Liver (tissue), 7 donors: ENCODE measurements at regions not wholly inside any gene's neighbourhood (a gene's known extent, or its start where the extent isn't known, plus 50 kb on each side); places are given as distances from the start of the nearest gene placed in this dataset.

Experiments
- DNase-seq: peaks from one replicate; pipeline ENCODE4 v3.0.0-alpha.2; 2017; ENCODE audit warnings: low spot score
- H3K27ac ChIP-seq, 2 donors: one replicate each; pipeline ENCODE4 v1.7.0; 2013; ENCODE audit warnings: inconsistent platforms in 2 of 2, low read length in 2 of 2, control low read depth in 1 of 2, low read depth in 1 of 2, mild to moderate bottlenecking in 1 of 2
- H3K27me3 ChIP-seq, 4 donors: one replicate each; pipeline versions ENCODE4 v1.6.1 to v1.7.0; 2013; ENCODE audit warnings: low read length in 3 of 4, inconsistent platforms in 1 of 4, mild to moderate bottlenecking in 1 of 4, moderate library complexity in 1 of 4; ENCODE audit not compliant: control insufficient read depth in 4 of 4, insufficient read depth in 4 of 4
- H3K36me3 ChIP-seq, 4 donors: one replicate each; pipeline versions ENCODE4 v1.6.1 to v1.7.0; 2013; ENCODE audit warnings: low read length in 3 of 4, mild to moderate bottlenecking in 3 of 4, low read depth in 1 of 4, moderate library complexity in 1 of 4; ENCODE audit not compliant: control insufficient read depth in 4 of 4, insufficient read depth in 3 of 4
- H3K4me1 ChIP-seq, 4 donors: one replicate each; pipeline versions ENCODE4 v1.6.1 to v1.7.0; 2013; ENCODE audit warnings: low read length in 3 of 4, mild to moderate bottlenecking in 3 of 4, moderate library complexity in 1 of 4; ENCODE audit not compliant: control insufficient read depth in 4 of 4, insufficient read depth in 4 of 4
- H3K4me3 ChIP-seq, 3 donors: one replicate each; pipeline versions ENCODE4 v1.6.1 to v1.7.0; 2013; ENCODE audit warnings: low read length in 3 of 3, control low read depth in 1 of 3, low read depth in 1 of 3, mild to moderate bottlenecking in 1 of 3
- H3K9ac ChIP-seq, 2 donors: one replicate each; pipeline ENCODE4 v1.7.0; 2013; ENCODE audit warnings: low read length in 2 of 2, mild to moderate bottlenecking in 2 of 2, moderate library complexity in 2 of 2, control low read depth in 1 of 2, low read depth in 1 of 2
- H3K9me3 ChIP-seq, 4 donors: one replicate each; pipeline versions ENCODE4 v1.6.1 to v1.7.0; 2013; ENCODE audit warnings: low read length in 3 of 4; ENCODE audit not compliant: control insufficient read depth in 4 of 4
- EGR1 ChIP-seq, 2 donors: IDR thresholded peaks; 2 replicates each; pipeline ENCODE4 v1.6.1; 2016 to 2018; ENCODE audit warnings: antibody characterized with exemption in 2 of 2, low read depth in 2 of 2
- FOXA1 ChIP-seq: IDR thresholded peaks from 2 replicates; pipeline ENCODE4 v1.6.1; 2016; ENCODE audit warnings: antibody characterized with exemption
- FOXA2 ChIP-seq: IDR thresholded peaks from 2 replicates; pipeline ENCODE4 v1.6.1; 2016; ENCODE audit warnings: antibody characterized with exemption
- GABPA ChIP-seq, 2 donors: IDR thresholded peaks in 1 of 2; conservative IDR thresholded peaks in 1 of 2; 2 replicates each; pipeline ENCODE4 v1.6.1; 2016; ENCODE audit warnings: antibody characterized with exemption in 2 of 2, mild to moderate bottlenecking in 1 of 2, moderate library complexity in 1 of 2
- HNF4A ChIP-seq, 2 donors: conservative IDR thresholded peaks; 2 replicates each; pipeline ENCODE4 v1.6.1; 2016; ENCODE audit warnings: antibody characterized with exemption in 2 of 2, mild to moderate bottlenecking in 2 of 2
- HNF4G ChIP-seq: IDR thresholded peaks from 2 replicates; pipeline ENCODE4 v1.6.1; 2016; ENCODE audit warnings: antibody characterized with exemption
- JUND ChIP-seq, 2 donors: IDR thresholded peaks; 2 replicates each; pipeline ENCODE4 v1.6.1; 2016; ENCODE audit warnings: antibody characterized with exemption in 2 of 2
- NR2F2 ChIP-seq: IDR thresholded peaks from 2 replicates; pipeline ENCODE4 v1.6.1; 2016; ENCODE audit warnings: antibody characterized with exemption
- RAD21 ChIP-seq, 2 donors: IDR thresholded peaks; 2 replicates each; pipeline ENCODE4 v1.6.1; 2016; ENCODE audit warnings: antibody characterized with exemption in 2 of 2, mild to moderate bottlenecking in 2 of 2
- RXRA ChIP-seq, 2 donors: IDR thresholded peaks; 2 replicates each; pipeline ENCODE4 v1.6.1; 2017 to 2018; ENCODE audit warnings: antibody characterized with exemption in 2 of 2, mild to moderate bottlenecking in 1 of 2
- SP1 ChIP-seq: IDR thresholded peaks from 2 replicates; pipeline ENCODE4 v1.6.1; 2018; ENCODE audit warnings: antibody characterized with exemption, mild to moderate bottlenecking
- TAF1 ChIP-seq: conservative IDR thresholded peaks from 2 replicates; pipeline ENCODE4 v1.6.1; 2016; ENCODE audit warnings: antibody characterized with exemption, mild to moderate bottlenecking
- YY1 ChIP-seq: IDR thresholded peaks from 2 replicates; pipeline ENCODE4 v1.6.1; 2016; ENCODE audit warnings: antibody characterized with exemption, mild to moderate bottlenecking
- WGBS: extraction: QIAGEN DNeasy Blood & Tissue Kit; methylation state at CpG from one replicate; pipeline ENCODE4 v1.1.7; 2013; 5-methylcytosine and 5-hydroxymethylcytosine counted together
- TF ChIP-seq, protein P1 (sequence below): IDR thresholded peaks from 2 replicates; pipeline ENCODE4 v1.6.1; 2016; ENCODE audit warnings: antibody characterized with exemption, mild to moderate bottlenecking
- TF ChIP-seq, protein P2 (sequence below): IDR thresholded peaks from 2 replicates; pipeline ENCODE4 v1.6.1; 2016; ENCODE audit warnings: antibody characterized with exemption
- TF ChIP-seq, protein P3 (sequence below): IDR thresholded peaks from 2 replicates; pipeline ENCODE4 v1.6.1; 2016; ENCODE audit warnings: antibody characterized with exemption
- TF ChIP-seq, protein P4 (sequence below): IDR thresholded peaks from 2 replicates; pipeline ENCODE4 v1.6.1; 2016; ENCODE audit warnings: antibody characterized with exemption
- donor health status: healthy.
- donor health status: healthy.
- donor health status: healthy.
- donor health status: healthy.

DNA sequence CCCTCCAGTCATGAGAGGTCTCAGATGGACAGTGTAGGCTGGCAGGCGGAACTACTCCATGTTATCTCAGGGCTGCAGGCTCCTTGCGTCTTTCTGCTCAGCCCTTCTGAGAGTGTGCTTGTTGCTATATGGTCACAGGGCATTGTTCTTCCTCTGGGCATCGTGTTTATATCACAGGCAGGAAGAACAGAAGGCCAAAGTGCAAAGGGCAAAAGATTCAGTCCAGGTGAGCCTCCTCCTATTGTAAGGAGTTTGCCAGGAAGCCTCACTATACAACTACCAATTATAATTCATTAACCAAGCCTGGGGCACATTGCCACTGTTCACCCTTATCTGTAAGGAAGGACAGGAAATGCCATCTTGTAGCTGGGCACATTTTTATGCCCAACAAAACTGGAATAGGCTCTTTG, 195.5 kb upstream of the KITLG start (continued):
- TF ChIP-seq RXRA (IDR thresholded peaks at IDR 0.05), result peak; percentile 33 to 41

DNA sequence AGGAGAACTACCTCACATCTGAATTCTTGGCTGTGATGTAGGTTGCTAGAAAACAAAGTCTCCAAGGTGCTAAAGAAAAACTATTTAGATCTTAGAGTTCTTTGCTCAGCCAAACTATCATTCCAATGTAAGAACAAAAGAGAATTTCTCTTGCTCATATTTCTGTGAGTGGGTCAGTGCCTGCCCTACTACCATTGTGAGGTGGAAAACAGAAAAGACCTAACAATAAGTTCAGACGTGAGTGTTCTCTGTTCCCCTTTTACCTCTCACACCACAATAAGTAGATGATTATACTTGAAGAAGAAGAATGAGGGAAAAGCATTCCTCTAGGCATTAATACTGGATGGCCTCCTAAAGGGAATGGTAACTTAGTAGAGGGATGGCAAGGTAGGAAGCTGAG, 187.4 kb upstream of the KITLG start:
- Histone ChIP-seq H3K4me3 (no peak overlapping the region), H3K4me1 (no peaks in the 10 kb centered on the region), H3K27ac (no peak overlapping the region), H3K27me3 (no peaks in the 10 kb centered on the region), H3K9me3 (no peaks in the 10 kb centered on the region), H3K36me3 (no peaks in the 10 kb centered on the region), H3K9ac (no peak overlapping the region)
- DNase-seq, result no peak
- no peak for TF ChIP-seq FOXA1
- TF ChIP-seq, protein P1, sequence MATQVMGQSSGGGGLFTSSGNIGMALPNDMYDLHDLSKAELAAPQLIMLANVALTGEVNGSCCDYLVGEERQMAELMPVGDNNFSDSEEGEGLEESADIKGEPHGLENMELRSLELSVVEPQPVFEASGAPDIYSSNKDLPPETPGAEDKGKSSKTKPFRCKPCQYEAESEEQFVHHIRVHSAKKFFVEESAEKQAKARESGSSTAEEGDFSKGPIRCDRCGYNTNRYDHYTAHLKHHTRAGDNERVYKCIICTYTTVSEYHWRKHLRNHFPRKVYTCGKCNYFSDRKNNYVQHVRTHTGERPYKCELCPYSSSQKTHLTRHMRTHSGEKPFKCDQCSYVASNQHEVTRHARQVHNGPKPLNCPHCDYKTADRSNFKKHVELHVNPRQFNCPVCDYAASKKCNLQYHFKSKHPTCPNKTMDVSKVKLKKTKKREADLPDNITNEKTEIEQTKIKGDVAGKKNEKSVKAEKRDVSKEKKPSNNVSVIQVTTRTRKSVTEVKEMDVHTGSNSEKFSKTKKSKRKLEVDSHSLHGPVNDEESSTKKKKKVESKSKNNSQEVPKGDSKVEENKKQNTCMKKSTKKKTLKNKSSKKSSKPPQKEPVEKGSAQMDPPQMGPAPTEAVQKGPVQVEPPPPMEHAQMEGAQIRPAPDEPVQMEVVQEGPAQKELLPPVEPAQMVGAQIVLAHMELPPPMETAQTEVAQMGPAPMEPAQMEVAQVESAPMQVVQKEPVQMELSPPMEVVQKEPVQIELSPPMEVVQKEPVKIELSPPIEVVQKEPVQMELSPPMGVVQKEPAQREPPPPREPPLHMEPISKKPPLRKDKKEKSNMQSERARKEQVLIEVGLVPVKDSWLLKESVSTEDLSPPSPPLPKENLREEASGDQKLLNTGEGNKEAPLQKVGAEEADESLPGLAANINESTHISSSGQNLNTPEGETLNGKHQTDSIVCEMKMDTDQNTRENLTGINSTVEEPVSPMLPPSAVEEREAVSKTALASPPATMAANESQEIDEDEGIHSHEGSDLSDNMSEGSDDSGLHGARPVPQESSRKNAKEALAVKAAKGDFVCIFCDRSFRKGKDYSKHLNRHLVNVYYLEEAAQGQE, result no peak
- TF ChIP-seq JUND (IDR thresholded peaks at IDR 0.05), result no peak
- TF ChIP-seq GABPA (IDR thresholded peaks at IDR 0.05 in 1 of 2, conservative IDR thresholded peaks at IDR 0.05 in 1 of 2), result no peak
- TF ChIP-seq EGR1 (IDR thresholded peaks at IDR 0.05; ENCODE audit: low read depth in 2 of 2), result no peak
- TF ChIP-seq RAD21 (IDR thresholded peaks at IDR 0.05), result no peak
- TF ChIP-seq HNF4G, result no peak
- TF ChIP-seq TAF1, result no peak
- no peak for TF ChIP-seq SP1
- TF ChIP-seq, protein P2, sequence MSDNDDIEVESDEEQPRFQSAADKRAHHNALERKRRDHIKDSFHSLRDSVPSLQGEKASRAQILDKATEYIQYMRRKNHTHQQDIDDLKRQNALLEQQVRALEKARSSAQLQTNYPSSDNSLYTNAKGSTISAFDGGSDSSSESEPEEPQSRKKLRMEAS, result no peak
- TF ChIP-seq, protein P3, sequence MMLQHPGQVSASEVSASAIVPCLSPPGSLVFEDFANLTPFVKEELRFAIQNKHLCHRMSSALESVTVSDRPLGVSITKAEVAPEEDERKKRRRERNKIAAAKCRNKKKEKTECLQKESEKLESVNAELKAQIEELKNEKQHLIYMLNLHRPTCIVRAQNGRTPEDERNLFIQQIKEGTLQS, result no peak
- no peak for TF ChIP-seq NR2F2
- no peak for TF ChIP-seq YY1
- TF ChIP-seq RXRA (IDR thresholded peaks at IDR 0.05), result no peak
- TF ChIP-seq, protein P4, sequence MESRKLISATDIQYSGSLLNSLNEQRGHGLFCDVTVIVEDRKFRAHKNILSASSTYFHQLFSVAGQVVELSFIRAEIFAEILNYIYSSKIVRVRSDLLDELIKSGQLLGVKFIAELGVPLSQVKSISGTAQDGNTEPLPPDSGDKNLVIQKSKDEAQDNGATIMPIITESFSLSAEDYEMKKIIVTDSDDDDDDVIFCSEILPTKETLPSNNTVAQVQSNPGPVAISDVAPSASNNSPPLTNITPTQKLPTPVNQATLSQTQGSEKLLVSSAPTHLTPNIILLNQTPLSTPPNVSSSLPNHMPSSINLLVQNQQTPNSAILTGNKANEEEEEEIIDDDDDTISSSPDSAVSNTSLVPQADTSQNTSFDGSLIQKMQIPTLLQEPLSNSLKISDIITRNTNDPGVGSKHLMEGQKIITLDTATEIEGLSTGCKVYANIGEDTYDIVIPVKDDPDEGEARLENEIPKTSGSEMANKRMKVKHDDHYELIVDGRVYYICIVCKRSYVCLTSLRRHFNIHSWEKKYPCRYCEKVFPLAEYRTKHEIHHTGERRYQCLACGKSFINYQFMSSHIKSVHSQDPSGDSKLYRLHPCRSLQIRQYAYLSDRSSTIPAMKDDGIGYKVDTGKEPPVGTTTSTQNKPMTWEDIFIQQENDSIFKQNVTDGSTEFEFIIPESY, result no peak
- WGBS, result 87% methylated on average over 1 of the region's 1 CpG

DNA sequence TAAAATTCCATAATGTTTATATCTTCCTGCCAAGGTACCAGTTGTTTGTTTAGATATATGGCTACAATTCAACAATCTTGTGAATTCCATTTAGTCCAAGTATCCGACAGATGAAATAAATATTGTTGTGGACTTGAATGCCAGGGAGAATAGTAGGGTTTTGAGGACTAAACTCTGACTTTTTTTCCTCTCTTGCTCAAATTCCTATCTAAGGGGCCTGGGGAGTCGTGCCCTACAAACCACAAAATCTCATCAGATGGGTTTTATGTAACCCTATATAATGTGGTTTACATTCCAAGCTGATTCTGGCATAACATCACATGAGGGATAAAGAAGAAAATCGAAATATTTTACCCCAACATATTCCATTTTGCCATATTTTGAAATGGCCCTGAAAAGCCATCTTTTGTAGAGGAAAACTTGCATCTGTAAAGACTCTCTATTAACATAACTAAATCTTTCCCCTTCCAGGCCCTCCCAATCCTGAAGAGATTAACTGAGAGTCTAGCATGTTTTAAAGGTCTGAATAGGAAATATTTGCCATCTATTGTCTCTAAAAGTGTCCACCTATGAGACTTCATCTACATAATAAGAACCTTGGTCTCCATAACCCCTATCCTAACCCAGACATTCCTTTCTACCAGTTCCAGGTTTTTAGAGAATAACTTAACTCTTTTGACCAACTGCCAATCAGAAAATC, 184.7 kb upstream of the KITLG start:
- Histone ChIP-seq H3K4me3 (no peak overlapping the region), H3K4me1 (no peaks in the 10 kb centered on the region), H3K27ac (no peak overlapping the region), H3K36me3 (no peaks in the 10 kb centered on the region), H3K27me3 (no peaks in the 10 kb centered on the region), H3K9me3 (no peaks in the 10 kb centered on the region), H3K9ac (no peak overlapping the region)
- no peak for DNase-seq
- WGBS, result 74% methylated on average over 3 of the region's 3 CpGs
- TF ChIP-seq YY1 (no peak), JUND (IDR thresholded peaks at IDR 0.05) (no peak), EGR1 (IDR thresholded peaks at IDR 0.05; ENCODE audit: low read depth in 2 of 2) (no peak), GABPA (IDR thresholded peaks at IDR 0.05 in 1 of 2, conservative IDR thresholded peaks at IDR 0.05 in 1 of 2) (no peak), RAD21 (IDR thresholded peaks at IDR 0.05) (no peak), FOXA1 (no peak), FOXA2 (no peak), TAF1 (no peak), HNF4A (conservative IDR thresholded peaks at IDR 0.05) (no peak), NR2F2 (no peak), RXRA (IDR thresholded peaks at IDR 0.05) (no peak)
- TF ChIP-seq, protein P4, result no peak
- TF ChIP-seq, protein P1, result no peak
- TF ChIP-seq, protein P3, result no peak
